Right lobe of liver (tissue), 6 donors: ENCODE measurements at regions not wholly inside any gene's neighbourhood (a gene's known extent, or its start where the extent isn't known, plus 50 kb on each side); places are given as distances from the start of the nearest gene placed in this dataset.

Experiments used
- ATAC-seq, 4 donors: fragments of 200-7000 bp; cut with Tn5 transposase; one replicate each; pipeline ENCODE4 v1.9.1; 2020; ENCODE audit warnings: mild to moderate bottlenecking in 4 of 4, moderate library complexity in 4 of 4
- DNase-seq, 3 donors: peaks; one replicate each; pipeline ENCODE4 v3.0.0-alpha.2; 2020
- H3K27ac ChIP-seq, 3 donors: fragments of 200-600 bp; one replicate each; pipeline ENCODE4 v1.8.0; 2022
- H3K27me3 ChIP-seq, 2 donors: fragments of 200-600 bp; one replicate each; pipeline ENCODE4 v1.8.0; 2022
- H3K36me3 ChIP-seq, 4 donors: fragments of 200-600 bp; sonication (generic) in 1 of 4; one replicate each; pipeline versions ENCODE4 v1.5.1 to v1.8.0; 2017 to 2022; ENCODE audit warnings: control low read depth in 1 of 4
- H3K4me1 ChIP-seq, 4 donors: fragments of 200-600 bp; sonication (generic) in 1 of 4; one replicate each; pipeline versions ENCODE4 v1.5.1 to v1.8.0; 2017 to 2022; ENCODE audit warnings: control low read depth in 1 of 4
- H3K4me3 ChIP-seq, 3 donors: fragments of 200-600 bp; one replicate each; pipeline ENCODE4 v1.8.0; 2022
- H3K9me3 ChIP-seq, 4 donors: fragments of 200-600 bp; sonication (generic) in 1 of 4; one replicate each; pipeline versions ENCODE4 v1.5.1 to v1.8.0; 2017 to 2022; ENCODE audit warnings: control low read depth in 1 of 4
- CTCF ChIP-seq, 4 donors: fragments of 200-600 bp in 3 of 4; fragments of 450-650 bp in 1 of 4; IDR thresholded peaks; one replicate each; pipeline versions ENCODE4 v1.5.1 to v1.8.0; 2016 to 2022; ENCODE audit warnings: antibody characterized with exemption in 4 of 4, mild to moderate bottlenecking in 2 of 4
- POLR2A ChIP-seq: fragments of 450-650 bp; IDR thresholded peaks from one replicate; pipeline ENCODE4 v1.6.1; 2017; ENCODE audit warnings: antibody characterized with exemption, mild to moderate bottlenecking
- WGBS: methylation state at CpG from one replicate; pipeline ENCODE4 v1.1.6; 2018; ENCODE audit warnings: low coverage, low lambda C conversion rate; ENCODE audit not compliant: insufficient coverage; ENCODE audit errors: missing lambda C conversion rate; 5-methylcytosine and 5-hydroxymethylcytosine counted together
- intact Hi-C, 2 donors: fragments of 100-400 bp; cut with DNase I; formaldehyde crosslinking; loops; one replicate each; pipeline versions ENCODE4 v1.11.2 to v1.14.1; 2022
- donor health status: DM: no; HTN: yes; CAD: no.
- donor health status: DM: no; HTN: no; CAD: no.
- donor health status: DM: no; HTN: no; CAD: no.
- donor health status: DM: no; HTN: yes; CAD: no.
- donor health status: DM: no; HTN: yes; CAD: no.

GRCh38 chr16:63175313-63175712, 1139.1 kb upstream of the CDH8 start:
- Histone ChIP-seq H3K36me3 (no peaks in the 10 kb centered on the region), H3K4me3 (no peak overlapping the region), H3K4me1 (no peaks in the 10 kb centered on the region), H3K9me3 (no peaks in the 10 kb centered on the region), H3K27me3 (no peaks in the 10 kb centered on the region), H3K27ac (no peak overlapping the region)
- no peak for DNase-seq
- no peak for TF ChIP-seq CTCF (IDR thresholded peaks at IDR 0.05)
- no peak for TF ChIP-seq POLR2A
- no peak for ATAC-seq
- intact Hi-C loops: no loop called here

GRCh38 chr16:63174801-63175200, 1138.6 kb upstream of the CDH8 start:
- H3K27ac ChIP-seq: no peak overlapping the region
- TF ChIP-seq POLR2A (no peak), CTCF (IDR thresholded peaks at IDR 0.05) (no peak)
- DNase-seq (no peak), ATAC-seq (no peak)
- H3K36me3 ChIP-seq: no peaks in the 10 kb centered on the region
- H3K4me1 ChIP-seq: no peaks in the 10 kb centered on the region
- H3K27me3 ChIP-seq: no peaks in the 10 kb centered on the region
- no peak overlapping the region for H3K4me3 ChIP-seq
- no peaks in the 10 kb centered on the region for H3K9me3 ChIP-seq
- intact Hi-C loops: no loop called here

GRCh38 chr16:63171545-63171944, 1135.3 kb upstream of the CDH8 start:
- no peaks in the 10 kb centered on the region for H3K36me3 ChIP-seq
- H3K27me3 ChIP-seq: no peaks in the 10 kb centered on the region
- DNase-seq (no peak), ATAC-seq (no peak)
- TF ChIP-seq CTCF (IDR thresholded peaks at IDR 0.05): no peak
- no peak for TF ChIP-seq POLR2A
- H3K4me3 ChIP-seq: no peak overlapping the region
- H3K4me1 ChIP-seq: no peaks in the 10 kb centered on the region
- H3K9me3 ChIP-seq: no peaks in the 10 kb centered on the region
- no peak overlapping the region for H3K27ac ChIP-seq
- intact Hi-C loops: no loop called here

GRCh38 chr16:63169100-63169499, 1132.9 kb upstream of the CDH8 start:
- ATAC-seq: no peak
- no peaks in the 10 kb centered on the region for H3K27me3 ChIP-seq
- no peak overlapping the region for H3K4me3 ChIP-seq
- TF ChIP-seq POLR2A (no peak), CTCF (IDR thresholded peaks at IDR 0.05) (no peak)
- WGBS: 58% methylated on average over 2 of the region's 2 CpGs
- no peaks in the 10 kb centered on the region for H3K36me3 ChIP-seq
- H3K9me3 ChIP-seq: no peaks in the 10 kb centered on the region
- DNase-seq: no peak
- intact Hi-C loops: no loop called here
- H3K27ac ChIP-seq: no peak overlapping the region
- H3K4me1 ChIP-seq: no peaks in the 10 kb centered on the region

GRCh38 chr16:63157818-63158217, 1121.6 kb upstream of the CDH8 start:
- Histone ChIP-seq H3K36me3 (no peaks in the 10 kb centered on the region), H3K27me3 (no peaks in the 10 kb centered on the region), H3K4me3 (no peak overlapping the region), H3K9me3 (no peaks in the 10 kb centered on the region), H3K4me1 (no peaks in the 10 kb centered on the region), H3K27ac (no peak overlapping the region)
- WGBS: 62% methylated on average over 5 of the region's 5 CpGs
- ATAC-seq (no peak), DNase-seq (no peak)
- intact Hi-C loops: no loop called here
- no peak for TF ChIP-seq CTCF (IDR thresholded peaks at IDR 0.05)
- TF ChIP-seq POLR2A: no peak
